GM21825 (cell line): ENCODE measurements at regions not wholly inside any gene's neighbourhood (a gene's known extent, or its start where the extent isn't known, plus 50 kb on each side); places are given as distances from the start of the nearest gene placed in this dataset.

Experiments used
- ATAC-seq: cut with Tn5 transposase; IDR thresholded peaks from one replicate; pipeline ENCODE4 v1.9.1; 2021; ENCODE audit warnings: mild to moderate bottlenecking, moderate library complexity; ENCODE audit not compliant: unreplicated experiment

DNA sequence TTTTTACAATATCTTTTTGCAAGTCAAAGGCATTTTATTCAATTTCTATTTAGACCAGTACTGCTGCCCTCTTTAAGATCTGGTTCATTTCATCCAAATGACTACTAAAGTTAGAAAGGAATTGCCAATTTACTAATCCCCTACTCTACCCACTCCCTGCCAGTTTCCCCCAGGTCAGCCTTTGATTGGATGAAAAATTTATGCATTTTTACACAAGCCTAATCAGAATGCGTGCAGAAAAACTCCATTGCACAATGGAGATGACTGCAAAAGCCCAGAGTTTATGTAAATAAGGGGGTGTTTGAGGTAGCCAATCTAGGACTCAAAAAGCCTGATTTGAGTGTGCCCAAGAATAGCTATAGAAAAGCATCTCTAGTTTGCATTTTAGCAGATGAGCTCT is 310.6 kb downstream of the PABPC4L start:
- no peak for ATAC-seq

GRCh38 chr4:133887723-133888122 is 313.9 kb downstream of the PABPC4L start:
- no peak for ATAC-seq

GRCh38 chr4:133869486-133869885 is 332.1 kb downstream of the PABPC4L start:
- no peak for ATAC-seq

DNA sequence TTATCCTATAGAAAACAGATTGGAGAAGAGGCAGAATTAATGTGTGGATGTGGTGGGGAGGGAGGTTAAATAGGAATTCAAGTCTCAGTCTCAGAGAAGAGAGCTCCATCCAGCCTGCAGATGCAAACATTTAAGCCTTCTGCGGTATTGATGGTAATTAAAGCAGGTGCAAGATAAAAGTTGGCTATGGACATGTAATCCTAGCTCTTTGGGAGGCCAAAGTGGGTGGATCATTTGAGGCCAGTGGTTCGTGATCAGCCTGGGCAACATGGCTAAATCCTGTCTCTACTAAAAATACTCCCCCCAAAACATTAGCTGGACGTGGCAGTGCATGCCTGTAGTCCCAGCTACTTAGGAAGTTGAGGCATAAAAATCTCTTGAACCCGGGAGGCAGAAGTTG is 332.7 kb downstream of the PABPC4L start:
- ATAC-seq, result no peak

GRCh38 chr4:133866328-133866699 is 335.3 kb downstream of the PABPC4L start:
- ATAC-seq, result no peak

- no peak for ATAC-seq
Measured at GRCh38 chr4:133865612-133866327, 335.8 kb downstream of the PABPC4L start.

DNA sequence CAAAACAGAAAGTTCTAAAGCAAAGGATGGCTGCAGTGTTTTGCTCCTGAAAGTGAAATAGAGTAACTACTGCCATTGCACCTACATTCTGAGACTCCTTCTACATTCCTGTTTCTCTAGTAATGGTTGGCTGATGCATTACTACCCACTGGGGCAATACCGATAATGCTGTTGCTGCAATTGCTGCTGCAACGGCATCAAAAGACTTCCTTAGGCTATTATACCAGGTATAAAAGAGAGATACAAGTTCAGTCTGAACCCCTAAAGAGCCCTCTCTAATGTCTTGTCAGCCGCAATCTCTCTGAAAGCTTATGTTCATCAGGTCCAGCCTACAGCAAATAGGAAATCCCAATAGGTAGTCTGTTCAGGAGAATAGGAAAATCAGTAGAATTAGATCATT is 338.4 kb downstream of the PABPC4L start:
- ATAC-seq, result no peak

GRCh38 chr4:133856731-133857355 is 344.7 kb downstream of the PABPC4L start:
- ATAC-seq, result no peak

DNA sequence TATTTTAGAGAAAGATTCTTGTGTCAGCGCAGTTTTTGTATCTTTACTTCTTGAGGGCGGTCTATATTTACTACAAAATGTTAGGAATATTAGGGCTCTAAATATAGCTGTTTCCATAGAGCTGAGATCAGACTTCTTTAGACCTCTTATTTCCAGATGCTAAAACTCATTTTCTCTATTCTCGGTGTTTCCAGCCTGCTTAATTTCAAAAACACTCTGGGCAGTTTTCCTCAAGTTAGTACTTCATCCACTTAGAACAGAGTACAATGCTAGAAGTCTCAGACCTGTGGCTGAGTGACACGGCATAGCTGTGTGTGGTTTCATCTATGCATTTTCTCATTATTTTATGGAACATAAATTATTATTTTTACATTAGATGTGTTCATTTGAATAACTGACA is 346.6 kb downstream of the PABPC4L start:
- ATAC-seq, result no peak

- no peak for ATAC-seq
Measured at GRCh38 chr4:133839326-133839725, 362.3 kb downstream of the PABPC4L start.

GRCh38 chr4:133823177-133823576 is 378.4 kb downstream of the PABPC4L start:
- no peak for ATAC-seq

- no peak for ATAC-seq
Measured at GRCh38 chr4:133812954-133813353, 388.6 kb downstream of the PABPC4L start.

- no peak for ATAC-seq
Measured at GRCh38 chr4:133812236-133812635, 389.4 kb downstream of the PABPC4L start.

DNA sequence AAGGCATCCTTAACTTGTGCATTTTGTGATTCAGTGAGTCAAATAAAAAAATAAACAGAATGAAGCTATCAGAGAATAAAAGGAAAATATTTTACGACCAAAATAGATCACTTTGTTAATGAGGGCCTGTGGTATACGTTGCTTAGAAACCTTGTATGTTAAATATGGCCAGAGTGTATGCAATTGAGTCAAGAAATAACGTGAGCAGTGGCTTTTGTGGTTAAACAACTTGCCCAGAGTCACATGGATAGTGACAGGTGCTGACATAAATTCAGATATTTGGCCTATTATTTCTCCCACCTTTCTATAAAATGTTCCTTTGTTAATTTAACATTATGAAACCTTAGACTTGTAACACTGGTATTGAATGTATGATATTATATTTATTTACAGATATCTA is 393.4 kb downstream of the PABPC4L start:
- no peak for ATAC-seq

GRCh38 chr4:133803341-133803740 is 398.2 kb downstream of the PABPC4L start:
- no peak for ATAC-seq

- no peak for ATAC-seq
Measured at GRCh38 chr4:133802359-133803140, 399.0 kb downstream of the PABPC4L start.

DNA sequence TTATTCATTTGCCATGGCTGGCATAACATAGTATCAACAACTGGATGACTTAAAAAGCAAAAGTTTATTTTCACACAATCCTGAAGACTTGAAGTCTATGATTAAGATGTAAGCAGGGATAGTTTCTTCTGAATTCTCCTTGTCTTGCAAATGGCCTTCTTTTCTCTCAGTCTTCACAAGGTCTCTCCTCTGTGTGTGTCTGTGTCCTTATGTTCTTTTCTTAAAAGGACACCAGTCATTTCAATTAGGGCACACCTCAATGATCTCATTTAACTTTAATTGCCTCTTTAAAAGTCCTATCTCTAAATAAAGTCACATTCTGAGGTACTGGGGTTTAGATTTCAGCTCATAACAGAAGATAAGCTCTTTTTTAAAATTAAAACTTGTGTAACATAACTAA is 399.7 kb downstream of the PABPC4L start:
- ATAC-seq, result no peak

GRCh38 chr4:133800966-133801365 is 400.6 kb downstream of the PABPC4L start:
- no peak for ATAC-seq

DNA sequence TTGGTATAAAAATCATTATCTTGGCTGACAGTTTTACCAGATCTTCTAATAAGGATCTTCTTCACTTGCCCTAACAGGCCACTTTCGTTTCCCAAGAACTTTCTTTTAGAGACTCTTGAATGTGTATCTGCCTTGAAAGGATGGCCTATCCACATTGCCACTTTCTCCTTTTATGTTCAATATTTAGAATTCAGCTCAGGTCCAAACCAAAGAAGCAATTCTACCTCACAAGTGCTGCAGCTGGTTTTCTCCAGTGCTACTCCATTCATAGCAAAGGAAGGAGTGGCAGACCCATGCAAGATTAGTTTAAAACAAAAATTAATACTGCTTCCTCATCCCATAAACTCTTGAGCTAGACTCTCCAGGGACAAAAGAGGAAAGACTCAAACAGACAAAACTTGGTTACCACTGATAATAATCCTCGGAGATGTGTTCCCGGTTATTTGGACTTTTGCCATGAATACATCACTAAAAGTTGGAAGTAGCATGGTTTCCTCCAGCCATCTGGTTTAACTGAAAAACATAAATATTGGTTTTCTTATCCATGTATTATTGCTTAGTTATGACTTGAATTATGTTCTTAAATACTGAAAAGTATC is 401.8 kb downstream of the PABPC4L start:
- no peak for ATAC-seq

DNA sequence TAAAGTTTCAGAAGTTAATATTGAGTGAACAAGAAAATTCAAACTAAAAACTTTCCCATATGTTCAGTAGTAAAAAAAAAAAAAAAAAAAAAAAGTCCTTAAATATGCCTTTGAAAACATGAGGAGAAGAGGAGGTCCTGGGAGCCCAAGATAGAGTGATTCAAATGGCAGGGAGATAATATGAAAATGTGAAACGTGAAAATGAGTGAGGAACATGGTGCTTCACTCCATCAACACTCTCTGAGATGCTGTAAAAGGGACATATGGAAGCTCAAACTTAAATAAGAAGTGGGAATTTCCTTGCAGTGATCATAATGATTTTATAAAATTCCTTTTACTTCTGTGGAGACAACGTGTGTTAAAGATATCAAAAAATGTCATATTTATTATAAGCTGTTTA is 423.9 kb downstream of the PABPC4L start:
- ATAC-seq, result no peak

DNA sequence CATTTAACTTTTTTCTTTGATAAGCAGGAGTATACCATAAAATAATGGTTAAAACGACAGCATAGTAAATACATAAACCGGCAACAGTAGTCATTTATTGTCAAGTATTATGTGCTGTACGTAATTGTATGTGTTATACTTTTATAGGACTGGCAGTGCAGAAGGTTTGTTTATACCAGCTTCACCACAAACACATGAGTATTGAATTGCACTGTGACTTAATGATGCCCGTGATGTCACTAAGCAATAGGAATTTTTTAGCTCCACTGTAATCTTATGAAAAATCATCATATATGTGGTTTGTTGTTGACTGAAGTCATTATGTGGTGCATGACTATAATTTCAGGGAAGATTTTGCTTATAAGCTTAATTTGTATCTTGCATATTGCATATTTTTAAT is 424.6 kb downstream of the PABPC4L start:
- no peak for ATAC-seq

- ATAC-seq, result no peak
Measured at GRCh38 chr4:133776503-133776902, 425.1 kb downstream of the PABPC4L start.
